ENCODE measurements at regions not wholly inside any gene's neighbourhood (a gene's known extent, or its start where the extent isn't known, plus 50 kb on each side); places are given as distances from the start of the nearest gene placed in this dataset.
"Not testable (repeated sequence)": the region's sequence is repeated elsewhere in the genome, so short reads cannot be mapped to it uniquely, and the experiment has no call there.

DNA sequence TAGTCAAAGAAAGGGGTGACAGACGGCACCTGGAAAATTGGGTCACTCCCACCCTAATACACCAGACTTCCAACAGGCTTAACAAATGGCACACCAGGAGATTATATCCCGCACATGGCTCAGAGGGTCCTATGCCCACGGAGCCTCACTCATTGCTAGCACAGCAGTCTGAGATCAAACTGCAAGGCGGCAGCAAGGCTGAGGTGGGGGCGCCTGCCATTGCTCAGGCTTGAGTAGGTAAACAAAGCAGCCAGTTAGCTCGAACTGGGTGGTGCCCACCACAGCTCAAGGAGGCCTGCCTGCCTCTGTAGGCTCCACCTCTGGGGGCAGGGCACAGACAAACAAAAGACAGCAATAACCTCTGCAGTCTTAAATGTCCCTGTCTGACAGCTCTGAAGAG, 482.5 kb downstream of the SUCLG1 start:
- TF ChIP-seq, protein P1, sequence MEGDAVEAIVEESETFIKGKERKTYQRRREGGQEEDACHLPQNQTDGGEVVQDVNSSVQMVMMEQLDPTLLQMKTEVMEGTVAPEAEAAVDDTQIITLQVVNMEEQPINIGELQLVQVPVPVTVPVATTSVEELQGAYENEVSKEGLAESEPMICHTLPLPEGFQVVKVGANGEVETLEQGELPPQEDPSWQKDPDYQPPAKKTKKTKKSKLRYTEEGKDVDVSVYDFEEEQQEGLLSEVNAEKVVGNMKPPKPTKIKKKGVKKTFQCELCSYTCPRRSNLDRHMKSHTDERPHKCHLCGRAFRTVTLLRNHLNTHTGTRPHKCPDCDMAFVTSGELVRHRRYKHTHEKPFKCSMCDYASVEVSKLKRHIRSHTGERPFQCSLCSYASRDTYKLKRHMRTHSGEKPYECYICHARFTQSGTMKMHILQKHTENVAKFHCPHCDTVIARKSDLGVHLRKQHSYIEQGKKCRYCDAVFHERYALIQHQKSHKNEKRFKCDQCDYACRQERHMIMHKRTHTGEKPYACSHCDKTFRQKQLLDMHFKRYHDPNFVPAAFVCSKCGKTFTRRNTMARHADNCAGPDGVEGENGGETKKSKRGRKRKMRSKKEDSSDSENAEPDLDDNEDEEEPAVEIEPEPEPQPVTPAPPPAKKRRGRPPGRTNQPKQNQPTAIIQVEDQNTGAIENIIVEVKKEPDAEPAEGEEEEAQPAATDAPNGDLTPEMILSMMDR (optimal IDR thresholded peaks at IDR 0.05 in 1 of 3, IDR thresholded peaks at IDR 0.05 in 1 of 3, conservative IDR thresholded peaks at IDR 0.05 in 1 of 3; ENCODE audit: extremely low read depth in 1 of 3, insufficient read depth in 2 of 3, low read length in 3 of 3): not testable (repeated sequence)
- TF ChIP-seq EZH2 (IDR thresholded peaks at IDR 0.05; ENCODE audit: low read length): not testable (repeated sequence)
